M059J (cell line): ENCODE measurements at regions not wholly inside any gene's neighbourhood (a gene's known extent, or its start where the extent isn't known, plus 50 kb on each side); places are given as distances from the start of the nearest gene placed in this dataset.
A peak's percentile ranks its signal among the peaks of the same experiment; 100 is the strongest.
"Not testable (repeated sequence)": the region's sequence is repeated elsewhere in the genome, so short reads cannot be mapped to it uniquely, and the experiment has no call there.

Experiments used
- DNase-seq: peaks from one replicate; pipeline ENCODE4 v3.0.0-alpha.2; 2012; ENCODE audit warnings: low read depth

DNA sequence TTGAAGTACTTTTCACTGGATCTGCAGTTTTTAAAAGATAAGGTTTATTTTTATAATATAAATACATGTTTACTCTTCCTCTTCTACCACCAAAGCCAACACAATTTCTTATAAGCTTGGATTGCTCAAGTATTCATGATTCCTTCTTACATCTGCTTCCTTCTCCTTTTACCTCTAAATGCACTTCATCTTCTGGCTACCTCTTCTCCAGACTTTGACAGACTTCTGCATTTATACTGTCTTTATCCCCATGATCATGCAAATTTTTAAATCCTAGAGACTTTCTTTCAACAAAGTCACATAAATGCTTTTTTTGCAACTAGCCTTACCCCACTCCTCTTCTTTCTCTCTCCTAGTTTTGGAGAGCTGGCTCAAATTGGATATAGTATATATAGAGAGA, 142.9 kb downstream of the TFAP2B start:
- no peak for DNase-seq

DNA sequence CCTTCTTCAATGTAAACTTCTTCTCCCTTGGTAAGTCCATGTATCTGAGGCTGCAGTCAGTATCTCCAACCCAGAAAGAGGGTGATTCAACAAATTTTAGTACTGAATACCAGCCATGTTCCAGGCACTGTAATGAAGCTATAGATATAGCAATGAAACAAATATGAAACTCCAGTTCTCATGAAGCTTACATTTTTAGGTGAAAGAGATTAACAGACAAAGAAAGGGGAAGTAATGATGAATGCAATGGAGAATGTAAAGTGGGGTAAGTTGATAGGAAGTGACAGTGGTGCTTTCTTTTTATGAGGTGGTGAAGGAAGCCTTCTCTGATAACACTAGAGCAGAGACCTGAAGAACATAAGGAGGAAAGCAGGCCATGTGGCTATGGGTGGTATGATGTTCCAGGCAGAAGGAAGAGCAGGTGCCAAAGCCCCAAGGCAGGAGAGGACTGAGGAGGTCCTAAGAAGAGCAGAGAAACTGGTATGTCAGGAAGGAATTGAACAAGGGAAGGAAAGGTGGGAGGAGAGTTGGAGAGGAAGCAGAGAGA, 143.6 kb downstream of the TFAP2B start:
- DNase-seq, result no peak

DNA sequence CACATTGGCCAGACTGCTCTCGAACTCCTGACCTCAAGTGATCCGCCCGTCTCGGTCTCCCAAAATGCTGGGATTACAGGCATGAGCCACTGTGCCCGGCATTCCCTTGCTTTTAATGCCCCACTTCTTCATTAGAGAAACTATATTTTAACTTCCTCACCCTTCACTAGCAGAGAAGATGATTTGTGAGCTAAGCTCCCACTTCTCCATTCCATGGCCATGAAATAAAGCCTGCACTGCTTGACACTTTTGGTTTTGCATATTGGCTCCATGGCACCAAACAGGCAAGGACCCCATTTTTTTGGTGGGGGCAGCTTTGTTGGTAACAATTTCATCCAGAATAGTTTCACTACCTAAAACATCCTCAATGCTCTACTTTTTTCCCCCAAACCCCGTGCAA, 145.3 kb downstream of the TFAP2B start:
- DNase-seq, result no peak

DNA sequence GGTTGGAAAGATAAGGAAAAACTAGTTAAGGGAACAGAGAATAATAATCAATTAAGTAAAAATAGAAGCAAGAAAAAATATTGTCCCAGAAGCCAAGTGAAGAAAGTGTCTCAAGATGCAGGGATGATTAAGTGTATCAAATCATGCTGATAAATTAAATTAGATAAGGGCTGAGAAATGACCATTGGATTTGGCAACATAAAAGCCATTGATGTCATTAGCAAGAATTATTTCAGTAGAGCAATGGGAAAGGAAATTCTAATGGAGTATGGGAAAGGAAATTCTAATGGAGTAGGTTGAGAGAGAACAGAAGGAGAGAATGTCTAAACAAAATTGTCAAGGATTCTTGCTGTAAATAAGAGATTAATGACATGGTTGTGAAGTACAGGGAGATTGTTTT, 146.8 kb downstream of the TFAP2B start:
- DNase-seq, result no peak

DNA sequence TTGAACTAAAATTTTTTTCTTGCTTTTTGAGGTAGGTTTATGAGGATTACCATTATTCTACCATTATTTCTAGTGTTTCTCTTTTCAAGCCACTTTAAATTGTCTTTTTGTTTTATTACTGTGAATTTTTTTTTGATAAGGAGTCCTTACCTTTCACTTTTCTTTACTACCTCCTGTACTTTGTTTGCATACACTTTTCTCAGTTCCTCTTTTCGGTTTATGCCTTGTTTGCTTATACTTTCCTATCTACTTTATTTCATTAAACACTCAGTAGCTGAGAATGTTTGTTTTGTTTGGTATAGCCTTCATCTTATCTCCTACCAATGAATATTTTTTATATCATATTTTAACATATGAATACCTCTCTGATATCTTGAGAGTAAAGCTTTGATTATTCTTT, 147.9 kb downstream of the TFAP2B start:
- no peak for DNase-seq

DNA sequence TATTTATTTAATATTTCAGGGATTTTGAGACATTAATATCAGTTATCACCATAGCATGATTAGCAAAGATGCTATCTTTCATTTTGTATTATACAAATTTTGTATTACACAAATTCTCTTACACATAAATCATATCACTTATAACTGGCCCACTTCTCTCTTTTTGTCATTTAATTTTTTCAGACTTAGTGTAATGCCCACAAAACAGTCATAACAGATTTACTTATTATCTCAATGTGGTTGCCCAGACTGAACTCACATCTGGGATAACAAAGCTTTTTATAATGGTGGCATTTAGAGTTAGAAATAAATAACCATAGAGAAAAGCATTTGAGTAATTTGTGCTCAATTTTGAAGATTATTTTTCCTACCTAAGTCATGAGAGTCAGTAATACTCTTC, 148.3 kb downstream of the TFAP2B start:
- DNase-seq, result no peak

DNA sequence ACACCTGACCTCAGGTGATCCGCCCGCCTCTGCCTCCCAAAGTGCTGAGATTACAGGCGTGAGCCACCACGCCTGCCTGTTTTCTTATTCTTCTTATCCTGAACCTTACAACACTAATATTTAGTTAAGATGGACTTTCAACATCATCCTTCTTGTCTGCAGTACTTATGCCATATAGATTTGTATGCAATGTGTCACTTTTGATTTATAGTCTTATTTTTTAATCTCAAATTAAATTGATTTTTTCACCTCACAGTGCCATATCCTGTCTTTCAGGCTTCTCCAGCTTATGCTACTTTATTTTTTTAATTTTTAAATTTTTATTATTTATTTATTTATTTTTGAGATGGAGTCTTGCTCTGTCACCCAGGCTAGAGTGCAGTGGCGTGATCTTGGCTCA, 149.6 kb downstream of the TFAP2B start:
- not testable (repeated sequence) for DNase-seq

DNA sequence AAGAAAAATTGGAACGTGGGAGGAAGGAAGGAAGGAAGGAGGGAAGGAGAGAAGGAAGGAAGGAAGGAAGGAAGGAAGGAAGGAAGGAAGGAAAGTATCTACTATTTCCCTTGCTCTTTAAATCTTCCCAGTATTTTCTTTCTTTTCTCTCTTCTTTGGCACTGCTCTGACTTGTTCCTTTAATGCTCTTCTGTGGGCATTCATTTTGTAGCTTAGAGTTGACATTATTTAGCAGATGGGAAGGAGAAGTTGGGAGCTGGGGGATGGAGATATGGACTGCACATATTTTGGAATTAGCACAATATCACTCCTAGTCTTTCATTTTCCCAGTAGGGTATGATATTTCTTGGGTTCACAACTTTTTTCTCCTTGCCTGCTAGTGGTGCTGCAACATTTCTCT, 152.2 kb downstream of the TFAP2B start:
- no peak for DNase-seq

DNA sequence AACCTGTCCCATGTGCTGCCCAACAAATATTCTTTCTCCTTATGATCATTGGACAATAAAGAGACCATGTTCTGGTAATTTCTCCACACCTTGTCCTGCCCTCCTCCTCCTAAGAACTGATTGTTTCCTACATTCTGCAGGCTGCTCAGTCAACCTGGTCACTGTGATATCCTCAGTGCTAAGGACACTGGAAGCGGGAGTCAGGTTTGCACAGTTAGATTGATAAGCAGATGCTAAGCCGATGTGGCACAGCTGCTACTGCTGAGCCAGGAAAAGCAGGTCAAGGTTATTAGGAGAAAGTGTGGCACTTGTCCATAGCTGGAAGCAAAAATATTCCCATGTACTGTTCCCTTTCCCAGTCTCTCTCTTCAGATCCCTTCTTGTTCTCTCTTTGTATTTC, 154.8 kb downstream of the TFAP2B start:
- DNase-seq, result no peak

DNA sequence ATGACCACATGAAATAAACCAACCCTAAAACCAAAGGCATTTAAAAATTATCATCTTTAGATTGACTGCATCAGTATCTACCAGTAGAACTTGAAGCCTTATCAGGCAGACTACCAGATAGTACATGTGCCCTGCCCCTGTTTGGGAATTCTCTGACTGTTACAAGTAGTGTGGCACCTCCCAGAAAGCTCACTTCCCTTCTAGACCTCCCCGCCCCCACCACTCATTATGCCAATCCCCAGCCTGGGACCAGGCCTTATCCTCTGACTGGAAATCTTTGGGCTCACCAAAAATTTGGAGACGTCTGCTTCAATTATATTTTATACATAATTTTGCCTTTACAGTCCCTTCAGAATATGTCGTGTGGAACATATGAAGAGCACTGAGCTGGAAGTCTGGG, 155.6 kb downstream of the TFAP2B start:
- DNase-seq, result no peak

DNA sequence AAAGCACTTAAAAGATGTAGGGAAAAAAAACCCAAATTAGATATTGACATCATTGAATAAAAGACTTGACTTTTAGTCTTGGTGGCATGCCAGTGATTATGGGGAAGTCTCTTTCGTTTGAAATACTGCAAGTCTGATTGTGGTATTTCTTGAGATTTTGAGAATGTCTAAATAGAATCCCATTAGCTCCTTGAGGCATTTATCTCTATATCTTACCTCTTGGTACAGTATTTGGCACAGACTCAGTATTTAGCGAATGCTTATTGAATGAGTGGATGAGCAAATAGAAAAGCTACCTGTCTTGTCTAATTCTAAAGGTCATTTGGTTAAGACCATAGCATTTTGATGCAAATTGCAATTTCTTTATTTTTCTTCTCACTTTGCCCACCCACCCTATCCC, 156.5 kb downstream of the TFAP2B start:
- peak; percentile 39 for DNase-seq

DNA sequence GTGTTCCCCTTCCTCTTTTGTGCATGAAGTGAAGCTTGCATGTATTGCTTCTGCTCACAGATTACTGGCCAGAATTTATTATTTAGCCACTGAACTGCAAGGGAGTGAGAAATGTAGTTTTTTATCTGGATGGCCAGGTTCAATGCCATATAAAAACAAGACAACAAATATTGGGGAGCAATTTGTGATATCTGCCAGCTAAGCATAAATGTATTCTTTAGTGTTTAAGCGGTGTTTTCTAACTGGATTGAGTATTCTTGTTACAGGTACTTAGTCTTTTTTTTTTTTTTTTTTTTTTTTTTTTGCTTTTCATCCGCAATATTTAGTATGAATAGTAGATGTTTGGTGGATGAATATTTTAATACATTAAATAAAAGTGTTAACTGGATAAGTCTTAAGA, 158.2 kb downstream of the TFAP2B start:
- no peak for DNase-seq

DNA sequence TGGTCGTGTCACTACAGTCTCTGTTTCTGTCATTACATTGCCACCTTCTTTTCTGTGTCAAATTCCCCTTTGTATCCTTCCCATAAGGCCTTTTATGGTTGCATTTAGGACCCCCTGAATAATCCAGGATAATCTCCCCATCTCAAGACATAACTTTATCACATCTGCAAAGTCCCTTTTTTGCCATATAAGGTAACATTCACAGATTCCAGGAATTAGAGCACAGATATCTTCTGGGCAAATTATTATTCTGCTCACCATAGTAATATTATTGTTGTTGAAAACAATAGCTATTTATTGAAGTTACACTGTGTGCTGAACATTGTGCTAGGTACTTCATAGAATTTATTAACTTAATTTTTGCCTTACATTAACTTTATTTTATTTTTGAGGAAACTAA, 159.1 kb downstream of the TFAP2B start:
- DNase-seq, result no peak

DNA sequence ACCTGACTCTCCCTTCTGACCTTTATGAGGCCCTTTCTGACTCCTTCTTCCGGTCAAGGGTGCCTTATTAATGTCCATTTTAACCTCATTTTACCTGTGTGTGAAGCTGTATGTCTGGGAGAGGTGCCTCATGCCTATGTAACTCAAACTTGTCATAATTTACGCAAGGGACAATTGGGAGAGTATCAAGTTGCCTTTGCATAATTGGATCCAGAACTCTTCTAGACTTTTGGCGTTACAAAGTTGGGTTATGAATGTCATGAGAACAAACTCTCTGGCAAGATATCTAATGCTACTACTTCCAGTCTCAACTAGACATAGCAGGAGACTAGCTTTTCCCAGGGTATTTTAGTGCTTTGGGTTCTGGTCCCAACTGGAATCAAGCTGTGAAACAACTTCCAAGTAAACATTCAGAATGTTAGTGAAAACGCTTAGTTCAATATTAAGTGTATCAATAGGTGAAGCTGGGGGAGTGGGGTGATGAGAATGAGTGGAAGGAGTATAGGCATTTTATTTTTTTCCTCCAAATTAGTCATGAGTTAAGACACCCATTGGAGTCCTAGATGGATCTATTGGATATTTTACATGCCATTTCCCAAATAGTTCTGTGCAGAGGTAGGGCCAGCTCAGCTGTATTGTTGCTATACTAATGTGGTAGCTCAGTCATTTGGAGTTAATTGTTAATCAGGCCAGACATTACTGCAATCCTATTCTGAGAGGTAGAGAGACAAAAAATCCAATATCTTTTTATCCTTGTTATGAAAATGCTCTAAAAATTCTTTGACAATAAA, 159.9 kb downstream of the TFAP2B start:
- DNase-seq, result no peak

DNA sequence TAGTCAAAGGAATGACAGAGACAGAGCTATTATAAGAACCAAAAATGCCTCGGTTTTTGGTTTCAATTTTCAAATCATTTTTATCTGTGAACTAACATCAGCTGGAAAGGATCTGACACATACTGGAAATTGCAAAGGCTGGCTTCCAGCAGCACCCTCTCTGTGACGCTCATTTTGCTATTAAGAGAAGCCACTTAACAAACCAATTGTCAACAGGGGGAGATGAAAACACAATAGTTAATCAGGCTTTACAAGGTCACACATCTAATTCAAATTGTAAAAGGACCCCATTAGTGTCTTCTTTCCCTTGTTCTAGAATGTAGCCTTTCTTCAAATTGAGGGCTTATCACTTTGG, 160.5 kb downstream of the TFAP2B start:
- no peak for DNase-seq

DNA sequence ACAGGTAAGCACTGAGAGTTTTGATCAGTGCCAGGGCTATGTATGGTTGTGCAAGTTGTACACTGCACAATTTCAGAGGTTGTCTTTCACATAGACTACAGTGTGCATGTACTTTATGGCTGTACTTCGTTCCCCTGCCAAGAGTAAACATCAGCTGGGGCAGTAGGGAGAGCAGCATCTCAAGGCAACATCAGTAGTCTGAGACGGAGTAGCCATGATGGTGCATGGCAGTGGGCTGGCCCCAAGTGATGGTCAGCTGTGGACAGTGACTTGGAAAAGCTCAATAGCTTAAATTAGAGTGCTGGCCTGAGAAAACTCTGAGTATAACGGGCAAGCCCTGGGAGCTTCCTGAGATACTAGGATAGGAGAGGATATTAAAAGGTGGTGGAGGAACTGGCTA, 165.5 kb downstream of the TFAP2B start:
- no peak for DNase-seq

DNA sequence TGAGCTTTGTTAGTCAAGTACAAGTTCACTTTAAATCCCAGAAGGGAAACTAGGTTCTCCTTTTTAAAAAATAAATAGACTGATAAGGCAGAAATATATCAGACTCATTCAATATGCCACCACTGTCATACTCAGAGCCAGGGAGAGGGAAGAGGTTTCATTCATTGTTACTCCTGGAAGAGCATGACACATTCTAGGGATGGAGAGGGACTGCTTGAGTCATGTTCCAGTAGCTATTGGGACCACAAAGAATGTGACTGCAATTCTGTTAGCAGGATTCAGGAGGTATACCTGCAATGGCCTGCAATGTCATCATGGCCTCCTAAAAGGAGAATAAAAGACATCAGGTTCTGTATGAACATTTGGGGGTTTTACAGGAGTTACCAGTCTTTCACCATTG, 167.6 kb downstream of the TFAP2B start:
- DNase-seq, result peak; percentile 74

DNA sequence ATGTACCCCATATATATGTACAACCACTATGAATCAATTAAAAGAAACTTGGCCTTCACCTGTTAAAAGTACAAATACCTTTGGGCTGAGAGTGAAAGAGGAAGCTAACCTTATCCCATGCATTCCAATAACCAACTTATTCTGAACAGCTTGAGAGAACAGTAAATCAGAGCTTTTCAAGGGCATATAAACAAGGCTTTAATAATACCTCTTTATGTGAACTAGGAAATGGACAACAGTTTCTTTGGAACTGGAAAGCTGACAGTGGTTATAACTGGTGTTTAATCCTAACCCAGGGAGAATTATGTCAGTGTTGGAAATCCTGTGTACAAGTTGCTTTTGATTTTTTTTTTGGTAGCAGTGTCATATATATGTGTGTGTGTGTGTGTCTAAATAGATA, 170.5 kb downstream of the TFAP2B start:
- no peak for DNase-seq

DNA sequence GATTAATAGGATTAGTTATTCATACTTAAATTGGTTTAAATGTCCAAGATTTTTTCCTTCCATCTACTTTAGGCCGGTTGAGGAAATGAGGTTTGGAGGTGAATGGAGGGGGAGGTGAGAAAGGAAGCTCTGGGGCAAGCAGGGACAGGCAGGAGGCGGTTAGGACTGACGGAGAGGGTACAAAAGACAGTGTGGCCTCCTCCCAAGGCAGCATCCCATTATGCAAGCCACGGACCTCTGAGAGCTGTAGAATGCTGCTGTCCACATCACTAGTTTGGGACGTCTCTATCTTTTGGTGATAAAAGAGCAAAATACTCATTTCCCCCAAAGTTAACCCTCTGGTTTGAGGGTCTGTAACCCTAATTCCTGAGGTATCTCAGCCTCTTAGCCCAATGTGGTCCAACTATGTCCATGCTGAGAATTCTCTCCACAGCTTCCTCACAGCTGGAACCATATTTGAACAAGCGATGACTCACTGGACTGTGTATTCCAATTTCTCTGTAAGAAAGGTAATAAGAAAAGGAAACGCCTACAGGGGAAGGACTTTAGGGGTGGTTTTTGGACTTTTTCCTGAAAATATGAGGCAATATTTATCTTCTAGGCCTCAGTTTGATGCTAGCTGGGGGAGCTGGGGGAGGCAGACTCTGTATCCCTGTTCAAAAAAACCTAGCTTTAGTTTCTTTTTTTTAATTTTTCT, 172.2 kb downstream of the TFAP2B start:
- peak; percentile 45 for DNase-seq

DNA sequence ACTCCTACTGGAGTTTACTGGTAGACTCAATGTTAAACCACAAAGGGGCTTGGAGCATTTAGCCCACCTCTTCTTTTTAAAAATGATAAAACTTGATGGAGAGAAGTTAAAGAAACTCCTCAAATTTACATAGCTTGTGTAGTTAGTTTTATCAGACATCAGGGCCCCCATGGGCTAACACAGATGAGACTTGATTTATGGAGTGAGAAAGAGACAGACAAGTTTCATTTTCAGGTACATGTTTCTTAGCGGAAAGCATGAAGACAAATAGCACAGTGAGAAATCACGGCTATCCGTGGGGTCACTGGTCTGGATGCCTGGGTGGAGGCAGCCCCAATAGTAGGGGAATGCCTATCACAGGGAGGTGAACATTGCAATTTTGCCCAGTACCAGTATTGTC, 173.6 kb downstream of the TFAP2B start:
- DNase-seq, result no peak

DNA sequence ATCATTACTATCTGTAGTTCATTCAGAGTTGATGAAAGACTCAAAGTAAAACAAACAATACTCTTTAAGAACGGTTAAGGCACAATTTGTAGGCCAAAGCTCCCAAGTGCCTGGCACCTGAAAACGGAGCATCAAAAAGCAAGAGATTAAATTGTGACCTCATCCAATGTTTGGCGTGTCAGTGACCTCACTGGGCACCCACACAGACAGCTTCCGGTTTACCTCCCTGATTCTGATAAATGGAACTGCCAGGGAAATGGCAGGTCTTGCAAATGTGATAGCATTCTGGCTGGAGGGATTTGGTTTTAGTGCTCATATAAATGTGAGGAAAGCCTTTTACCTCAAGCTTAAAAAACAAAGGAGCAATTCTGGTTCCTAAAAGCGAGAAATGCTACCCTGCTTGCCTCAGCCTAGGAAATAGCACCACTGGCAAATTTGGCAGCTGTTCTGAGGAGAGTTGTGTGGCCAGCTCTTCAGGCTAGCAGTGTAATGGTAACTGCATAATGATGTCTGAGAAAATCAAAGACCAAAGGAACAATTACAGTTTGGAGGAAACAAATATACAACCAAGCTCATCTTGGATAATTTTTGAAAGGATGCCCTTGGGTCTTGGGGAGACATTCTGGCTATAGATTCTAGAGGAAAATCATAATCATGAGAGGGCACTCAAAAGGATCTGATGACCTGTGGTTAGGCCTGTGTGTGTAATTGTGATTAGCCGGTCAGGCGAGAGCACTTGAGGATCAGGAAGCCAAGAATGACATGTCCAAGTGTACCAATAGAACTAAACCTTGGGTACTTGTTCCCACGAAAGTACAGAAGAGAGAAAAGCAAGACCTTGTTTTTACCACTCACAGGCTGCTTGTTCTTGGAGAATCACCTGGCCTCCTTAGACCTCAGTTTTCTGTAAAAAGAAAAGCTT, 174.3 kb downstream of the TFAP2B start:
- DNase-seq, result peak; percentile 15
